AG10803 (cell line): ENCODE measurements at regions not wholly inside any gene's neighbourhood (a gene's known extent, or its start where the extent isn't known, plus 50 kb on each side); places are given as distances from the start of the nearest gene placed in this dataset.
"Not testable (repeated sequence)": the region's sequence is repeated elsewhere in the genome, so short reads cannot be mapped to it uniquely, and the experiment has no call there.

Experiments
- DNase-seq: peaks from one replicate; pipeline ENCODE4 v3.0.0; 2010; ENCODE audit warnings: low read depth
- H3K4me3 ChIP-seq: 2 replicates; pipeline ENCODE4 v1.5.1; 2011; ENCODE audit warnings: mild to moderate bottlenecking, low read length, control low read depth
- CTCF ChIP-seq: conservative IDR thresholded peaks from 2 replicates; pipeline ENCODE4 v1.5.1; 2011; ENCODE audit warnings: mild to moderate bottlenecking, low read length, control low read depth, inconsistent platforms

- TF ChIP-seq CTCF, result no peak
- no peak for DNase-seq
- H3K4me3 ChIP-seq, result no peak overlapping the region
Measured at GRCh38 chr3:72510247-72510646, 338.0 kb downstream of the SHQ1 start.

GRCh38 chr3:72505539-72506405, 342.5 kb downstream of the SHQ1 start:
- H3K4me3 ChIP-seq, result no peak overlapping the region
- DNase-seq, result no peak
- TF ChIP-seq CTCF, result no peak

- H3K4me3 ChIP-seq, DNase-seq: not testable (repeated sequence)
Measured at GRCh38 chr3:72497501-72497900, 350.7 kb downstream of the SHQ1 start.

- DNase-seq, result no peak
- TF ChIP-seq CTCF, result no peak
- H3K4me3 ChIP-seq, result no peak overlapping the region
Measured at GRCh38 chr3:72496051-72496670, 352.1 kb downstream of the SHQ1 start.

GRCh38 chr3:72494626-72495025, 353.6 kb downstream of the SHQ1 start:
- H3K4me3 ChIP-seq, result no peak overlapping the region
- peak; percentile 36 for DNase-seq
- TF ChIP-seq CTCF, result no peak

- TF ChIP-seq CTCF, result no peak
- no peak overlapping the region for H3K4me3 ChIP-seq
- no peak for DNase-seq
Measured at GRCh38 chr3:72494130-72494529, 354.1 kb downstream of the SHQ1 start.

- DNase-seq, result peak; percentile 99
- H3K4me3 ChIP-seq, result no peak overlapping the region
- TF ChIP-seq CTCF, result no peak
Measured at GRCh38 chr3:72492240-72492639, 356.0 kb downstream of the SHQ1 start.
